ENCODE measurements at regions not wholly inside any gene's neighbourhood (a gene's known extent, or its start where the extent isn't known, plus 50 kb on each side); places are given as distances from the start of the nearest gene placed in this dataset.
A peak's percentile ranks its signal among the peaks of the same experiment; 100 is the strongest.

DNA sequence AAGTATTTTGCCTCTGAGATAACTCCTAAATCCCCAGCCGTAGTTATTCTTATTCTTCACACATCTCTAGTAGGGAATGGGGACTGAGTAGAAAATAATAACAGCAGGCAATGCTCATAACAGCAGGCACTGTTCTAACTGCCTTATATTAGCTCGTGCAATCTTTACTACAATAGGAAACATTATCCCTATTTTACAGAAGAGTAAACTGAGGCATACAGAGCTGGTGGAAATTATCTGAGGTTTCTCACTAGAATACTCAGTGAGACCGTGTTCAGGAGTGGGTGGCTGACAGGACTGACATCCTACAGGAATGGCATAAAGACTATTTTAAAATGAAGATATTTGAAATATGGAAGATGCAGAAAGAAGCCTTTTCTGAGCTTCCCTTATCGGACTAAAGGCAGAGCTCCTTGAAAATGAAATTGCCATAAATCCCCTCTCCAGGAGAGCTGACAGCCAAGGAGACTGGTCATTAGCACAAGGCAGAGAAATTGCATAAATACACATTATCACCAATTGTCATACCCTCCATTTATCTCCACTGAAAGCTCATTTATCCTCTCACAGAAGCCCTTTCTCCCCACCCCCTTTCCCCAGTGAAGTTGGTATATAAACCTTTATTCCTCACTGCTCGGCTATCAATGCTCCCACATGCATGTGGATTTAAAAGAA is 93.9 kb downstream of the RASSF10 start (continued):
- TF ChIP-seq, protein P1, sequence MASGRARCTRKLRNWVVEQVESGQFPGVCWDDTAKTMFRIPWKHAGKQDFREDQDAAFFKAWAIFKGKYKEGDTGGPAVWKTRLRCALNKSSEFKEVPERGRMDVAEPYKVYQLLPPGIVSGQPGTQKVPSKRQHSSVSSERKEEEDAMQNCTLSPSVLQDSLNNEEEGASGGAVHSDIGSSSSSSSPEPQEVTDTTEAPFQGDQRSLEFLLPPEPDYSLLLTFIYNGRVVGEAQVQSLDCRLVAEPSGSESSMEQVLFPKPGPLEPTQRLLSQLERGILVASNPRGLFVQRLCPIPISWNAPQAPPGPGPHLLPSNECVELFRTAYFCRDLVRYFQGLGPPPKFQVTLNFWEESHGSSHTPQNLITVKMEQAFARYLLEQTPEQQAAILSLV (tag; IDR thresholded peaks at IDR 0.05), result no peak
- TF ChIP-seq, protein P2, sequence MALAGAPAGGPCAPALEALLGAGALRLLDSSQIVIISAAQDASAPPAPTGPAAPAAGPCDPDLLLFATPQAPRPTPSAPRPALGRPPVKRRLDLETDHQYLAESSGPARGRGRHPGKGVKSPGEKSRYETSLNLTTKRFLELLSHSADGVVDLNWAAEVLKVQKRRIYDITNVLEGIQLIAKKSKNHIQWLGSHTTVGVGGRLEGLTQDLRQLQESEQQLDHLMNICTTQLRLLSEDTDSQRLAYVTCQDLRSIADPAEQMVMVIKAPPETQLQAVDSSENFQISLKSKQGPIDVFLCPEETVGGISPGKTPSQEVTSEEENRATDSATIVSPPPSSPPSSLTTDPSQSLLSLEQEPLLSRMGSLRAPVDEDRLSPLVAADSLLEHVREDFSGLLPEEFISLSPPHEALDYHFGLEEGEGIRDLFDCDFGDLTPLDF (CRISPR knock-in tag; IDR thresholded peaks at IDR 0.05), result no peak
- TF ChIP-seq SMAD4 (CRISPR knock-in tag; conservative IDR thresholded peaks at IDR 0.05) (no peak; the same call in 1 of the 2 replicates), MTF1 (CRISPR knock-in tag; IDR thresholded peaks at IDR 0.05; ENCODE audit: borderline replicate concordance) (no peak), POLR2H (tag; IDR thresholded peaks at IDR 0.05; ENCODE audit: low read depth) (no peak), RFX5 (IDR thresholded peaks at IDR 0.05; ENCODE audit: low read depth, low read length) (no peak), ZNF124 (CRISPR knock-in tag; IDR thresholded peaks at IDR 0.05) (no peak), NR1H2 (CRISPR knock-in tag; IDR thresholded peaks at IDR 0.05) (no peak), PRPF4 (IDR thresholded peaks at IDR 0.05; ENCODE audit: insufficient read depth, low read depth, low read length, poor library complexity, severe bottlenecking) (no peak), NCOR1 (IDR thresholded peaks at IDR 0.05) (peak; percentile 87), NR2C1 (IDR thresholded peaks at IDR 0.05) (no peak), NR2C1 (tag; IDR thresholded peaks at IDR 0.05) (no peak), POLR2G (IDR thresholded peaks at IDR 0.05; ENCODE audit: low read depth, low read length) (no peak), ZFP30 (CRISPR knock-in tag; IDR thresholded peaks at IDR 0.05; ENCODE audit: borderline replicate concordance) (no peak), POLR3A (IDR thresholded peaks at IDR 0.05; ENCODE audit: borderline replicate concordance, extremely low read depth, insufficient read depth, insufficient read length) (no peak), STAT5B (CRISPR knock-in tag; IDR thresholded peaks at IDR 0.05) (no peak), RB1 (IDR thresholded peaks at IDR 0.05; ENCODE audit: low read depth) (no peak), NFIC (IDR thresholded peaks at IDR 0.05) (peak; percentile 79), HDGF (IDR thresholded peaks at IDR 0.05) (peak; percentile 80; the same call in 1 of the 2 replicates)
- TF ChIP-seq, protein P3, sequence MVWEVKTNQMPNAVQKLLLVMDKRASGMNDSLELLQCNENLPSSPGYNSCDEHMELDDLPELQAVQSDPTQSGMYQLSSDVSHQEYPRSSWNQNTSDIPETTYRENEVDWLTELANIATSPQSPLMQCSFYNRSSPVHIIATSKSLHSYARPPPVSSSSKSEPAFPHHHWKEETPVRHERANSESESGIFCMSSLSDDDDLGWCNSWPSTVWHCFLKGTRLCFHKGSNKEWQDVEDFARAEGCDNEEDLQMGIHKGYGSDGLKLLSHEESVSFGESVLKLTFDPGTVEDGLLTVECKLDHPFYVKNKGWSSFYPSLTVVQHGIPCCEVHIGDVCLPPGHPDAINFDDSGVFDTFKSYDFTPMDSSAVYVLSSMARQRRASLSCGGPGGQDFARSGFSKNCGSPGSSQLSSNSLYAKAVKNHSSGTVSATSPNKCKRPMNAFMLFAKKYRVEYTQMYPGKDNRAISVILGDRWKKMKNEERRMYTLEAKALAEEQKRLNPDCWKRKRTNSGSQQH (CRISPR knock-in tag; IDR thresholded peaks at IDR 0.05), result 0 out of 2 replicates have a peak, but pooled peaks have one; percentile 15
- TF ChIP-seq, protein P4, sequence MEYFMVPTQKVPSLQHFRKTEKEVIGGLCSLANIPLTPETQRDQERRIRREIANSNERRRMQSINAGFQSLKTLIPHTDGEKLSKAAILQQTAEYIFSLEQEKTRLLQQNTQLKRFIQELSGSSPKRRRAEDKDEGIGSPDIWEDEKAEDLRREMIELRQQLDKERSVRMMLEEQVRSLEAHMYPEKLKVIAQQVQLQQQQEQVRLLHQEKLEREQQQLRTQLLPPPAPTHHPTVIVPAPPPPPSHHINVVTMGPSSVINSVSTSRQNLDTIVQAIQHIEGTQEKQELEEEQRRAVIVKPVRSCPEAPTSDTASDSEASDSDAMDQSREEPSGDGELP (CRISPR knock-in tag; IDR thresholded peaks at IDR 0.05; ENCODE audit: borderline replicate concordance), result no peak
- TF ChIP-seq, protein P5, sequence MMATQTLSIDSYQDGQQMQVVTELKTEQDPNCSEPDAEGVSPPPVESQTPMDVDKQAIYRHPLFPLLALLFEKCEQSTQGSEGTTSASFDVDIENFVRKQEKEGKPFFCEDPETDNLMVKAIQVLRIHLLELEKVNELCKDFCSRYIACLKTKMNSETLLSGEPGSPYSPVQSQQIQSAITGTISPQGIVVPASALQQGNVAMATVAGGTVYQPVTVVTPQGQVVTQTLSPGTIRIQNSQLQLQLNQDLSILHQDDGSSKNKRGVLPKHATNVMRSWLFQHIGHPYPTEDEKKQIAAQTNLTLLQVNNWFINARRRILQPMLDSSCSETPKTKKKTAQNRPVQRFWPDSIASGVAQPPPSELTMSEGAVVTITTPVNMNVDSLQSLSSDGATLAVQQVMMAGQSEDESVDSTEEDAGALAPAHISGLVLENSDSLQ (IDR thresholded peaks at IDR 0.05), result peak; percentile 92
- TF ChIP-seq, protein P6, sequence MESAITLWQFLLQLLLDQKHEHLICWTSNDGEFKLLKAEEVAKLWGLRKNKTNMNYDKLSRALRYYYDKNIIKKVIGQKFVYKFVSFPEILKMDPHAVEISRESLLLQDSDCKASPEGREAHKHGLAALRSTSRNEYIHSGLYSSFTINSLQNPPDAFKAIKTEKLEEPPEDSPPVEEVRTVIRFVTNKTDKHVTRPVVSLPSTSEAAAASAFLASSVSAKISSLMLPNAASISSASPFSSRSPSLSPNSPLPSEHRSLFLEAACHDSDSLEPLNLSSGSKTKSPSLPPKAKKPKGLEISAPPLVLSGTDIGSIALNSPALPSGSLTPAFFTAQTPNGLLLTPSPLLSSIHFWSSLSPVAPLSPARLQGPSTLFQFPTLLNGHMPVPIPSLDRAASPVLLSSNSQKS (CRISPR knock-in tag; IDR thresholded peaks at IDR 0.05), result no peak
